H9 (cell line): ENCODE measurements at regions not wholly inside any gene's neighbourhood (a gene's known extent, or its start where the extent isn't known, plus 50 kb on each side); places are given as distances from the start of the nearest gene placed in this dataset.

Experiments used
- DNase-seq: peaks from one replicate; pipeline ENCODE4 v3.0.0-alpha.2; 2017
- H2AFZ ChIP-seq: one replicate; pipeline ENCODE4 v1.6.1; 2013; ENCODE audit warnings: mild to moderate bottlenecking, low read length, control low read depth, moderate library complexity
- H2AK5ac ChIP-seq: 2 replicates; pipeline ENCODE4 v1.6.1; 2013; ENCODE audit warnings: low read length, control low read depth, mixed read lengths; ENCODE audit not compliant: insufficient read length
- H2BK120ac ChIP-seq: one replicate; pipeline ENCODE4 v1.6.1; 2013; ENCODE audit warnings: low read depth, mild to moderate bottlenecking, low read length, control low read depth, inconsistent platforms; ENCODE audit not compliant: poor library complexity, severe bottlenecking
- H2BK12ac ChIP-seq: 2 replicates; pipeline ENCODE4 v1.6.1; 2013; ENCODE audit warnings: low read length, control low read depth, mixed read lengths, low read depth; ENCODE audit not compliant: insufficient read length
- H2BK15ac ChIP-seq: 2 replicates; pipeline ENCODE4 v1.6.1; 2013; ENCODE audit warnings: low read depth, low read length, control low read depth
- H2BK20ac ChIP-seq: one replicate; pipeline ENCODE4 v1.6.1; 2013; ENCODE audit warnings: low read depth, mild to moderate bottlenecking, low read length, control low read depth, inconsistent platforms; ENCODE audit not compliant: poor library complexity, severe bottlenecking
- H2BK5ac ChIP-seq: 2 replicates; pipeline ENCODE4 v1.6.1; 2013; ENCODE audit warnings: low read length, control low read depth, mixed read lengths; ENCODE audit not compliant: insufficient read length
- H3K14ac ChIP-seq: 2 replicates; pipeline ENCODE4 v1.6.1; 2013; ENCODE audit warnings: low read length, control low read depth; ENCODE audit not compliant: insufficient read depth
- H3K18ac ChIP-seq: 2 replicates; pipeline ENCODE4 v1.6.1; 2013; ENCODE audit warnings: low read depth, mild to moderate bottlenecking, mixed read lengths, low read length, control low read depth; ENCODE audit not compliant: insufficient read length
- H3K23ac ChIP-seq: 2 replicates; pipeline ENCODE4 v1.6.1; 2013; ENCODE audit warnings: low read length, control low read depth, mixed read lengths, low read depth; ENCODE audit not compliant: insufficient read length
- H3K23me2 ChIP-seq: 2 replicates; pipeline ENCODE4 v1.6.1; 2013; ENCODE audit warnings: low read depth, mild to moderate bottlenecking, mixed read lengths, low read length, control low read depth; ENCODE audit not compliant: insufficient read length, poor library complexity, severe bottlenecking
- H3K27ac ChIP-seq: 2 replicates; pipeline ENCODE4 v1.5.1; 2013; ENCODE audit warnings: low read length, control low read depth, mixed read lengths, low read depth; ENCODE audit not compliant: insufficient read length
- H3K27me3 ChIP-seq: 2 replicates; pipeline ENCODE4 v1.6.1; 2013; ENCODE audit warnings: low read length, control low read depth, inconsistent platforms; ENCODE audit not compliant: insufficient read depth
- H3K4ac ChIP-seq: 2 replicates; pipeline ENCODE4 v1.6.1; 2013; ENCODE audit warnings: low read depth, mild to moderate bottlenecking, control low read depth, inconsistent platforms, low read length, moderate library complexity
- H3K4me1 ChIP-seq: 2 replicates; pipeline ENCODE4 v1.6.1; 2013; ENCODE audit warnings: low read length, control low read depth, inconsistent platforms; ENCODE audit not compliant: insufficient read depth
- H3K4me2 ChIP-seq: 2 replicates; pipeline ENCODE4 v1.6.1; 2013; ENCODE audit warnings: low read length, control low read depth, mixed read lengths; ENCODE audit not compliant: insufficient read length, insufficient read depth
- H3K56ac ChIP-seq: 2 replicates; pipeline ENCODE4 v1.6.1; 2013; ENCODE audit warnings: low read depth, mild to moderate bottlenecking, mixed read lengths, low read length, control low read depth; ENCODE audit not compliant: insufficient read length
- H3K79me1 ChIP-seq: 2 replicates; pipeline ENCODE4 v1.6.1; 2013; ENCODE audit warnings: low read depth, mild to moderate bottlenecking, moderate library complexity, low read length, control low read depth, inconsistent platforms; ENCODE audit not compliant: insufficient read depth, poor library complexity, severe bottlenecking
- H3K79me2 ChIP-seq: 2 replicates; pipeline ENCODE4 v1.6.1; 2013; ENCODE audit warnings: low read length, control low read depth, inconsistent platforms; ENCODE audit not compliant: insufficient read depth
- H3K9ac ChIP-seq: 2 replicates; pipeline ENCODE4 v1.6.1; 2013; ENCODE audit warnings: low read length, control low read depth, mixed read lengths; ENCODE audit not compliant: insufficient read length; ENCODE audit errors: extremely low read depth
- H3K9me3 ChIP-seq: one replicate; pipeline ENCODE4 v1.6.1; 2013; ENCODE audit warnings: low read depth, low read length, inconsistent platforms; ENCODE audit not compliant: control insufficient read depth
- H3T11ph ChIP-seq: one replicate; pipeline ENCODE4 v1.6.1; 2013; ENCODE audit warnings: mild to moderate bottlenecking, low read length, control low read depth, inconsistent platforms
- H4K20me1 ChIP-seq: one replicate; pipeline ENCODE4 v1.6.1; 2013; ENCODE audit not compliant: control insufficient read depth, insufficient read length, insufficient read depth
- H4K5ac ChIP-seq: 2 replicates; pipeline ENCODE4 v1.6.1; 2013; ENCODE audit warnings: low read depth, mild to moderate bottlenecking, mixed read lengths, low read length, control low read depth; ENCODE audit not compliant: insufficient read length
- H4K8ac ChIP-seq: replicated peaks from 2 replicates; pipeline ENCODE4 v1.6.1; 2013; ENCODE audit warnings: low read length, control low read depth, mixed read lengths, low read depth; ENCODE audit not compliant: insufficient read length
- H4K91ac ChIP-seq: 2 replicates; pipeline ENCODE4 v1.6.1; 2013; ENCODE audit warnings: low read depth, mild to moderate bottlenecking, moderate library complexity, mixed read lengths, low read length, control low read depth; ENCODE audit not compliant: insufficient read length
- H3K27ac Mint-ChIP-seq, 3 experiments: 2 replicates in 2 of 3; 3 replicates in 1 of 3; pipeline ENCODE4 v1.8.0; 2020 to 2021; ENCODE audit warnings: mixed read lengths in 3 of 3, mild to moderate bottlenecking in 1 of 3, moderate library complexity in 1 of 3
- H3K27me3 Mint-ChIP-seq: 2 replicates; pipeline ENCODE4 v1.8.0; 2021; ENCODE audit warnings: low read depth, mild to moderate bottlenecking, moderate library complexity, mixed read lengths
- H3K36me3 Mint-ChIP-seq, 3 experiments: 2 replicates in 2 of 3; 3 replicates in 1 of 3; pipeline ENCODE4 v1.8.0; 2020 to 2021; ENCODE audit warnings: low read depth in 3 of 3, mixed read lengths in 3 of 3; ENCODE audit not compliant: insufficient read depth in 1 of 3
- H3K4me1 Mint-ChIP-seq, 2 experiments: 2 replicates each; pipeline ENCODE4 v1.8.0; 2020; ENCODE audit warnings: mixed read lengths in 2 of 2
- H3K4me3 Mint-ChIP-seq, 2 experiments: 2 replicates in 1 of 2; 3 replicates in 1 of 2; pipeline ENCODE4 v1.8.0; 2020 to 2021; ENCODE audit warnings: mild to moderate bottlenecking in 2 of 2, mixed read lengths in 2 of 2, moderate library complexity in 1 of 2
- H3K9me3 Mint-ChIP-seq, 2 experiments: 2 replicates in 1 of 2; 3 replicates in 1 of 2; pipeline ENCODE4 v1.8.0; 2020; ENCODE audit warnings: mild to moderate bottlenecking in 2 of 2, mixed read lengths in 2 of 2, moderate library complexity in 1 of 2
- WGBS: extraction: QIAGEN DNeasy Blood & Tissue Kit; methylation state at CpG from one replicate; pipeline ENCODE4 v1.1.7; 2013; ENCODE audit warnings: missing lambda C conversion rate, low lambda C conversion rate, mixed read lengths; ENCODE audit not compliant: insufficient read length; ENCODE audit errors: extremely low coverage; 5-methylcytosine and 5-hydroxymethylcytosine counted together
- TF ChIP-seq, protein P1 (sequence below): fragments of 200-600 bp; sonication (generic); conservative IDR thresholded peaks from 3 replicates; pipeline ENCODE4 v1.8.0; 2021; ENCODE audit warnings: antibody characterized with exemption, mild to moderate bottlenecking

DNA sequence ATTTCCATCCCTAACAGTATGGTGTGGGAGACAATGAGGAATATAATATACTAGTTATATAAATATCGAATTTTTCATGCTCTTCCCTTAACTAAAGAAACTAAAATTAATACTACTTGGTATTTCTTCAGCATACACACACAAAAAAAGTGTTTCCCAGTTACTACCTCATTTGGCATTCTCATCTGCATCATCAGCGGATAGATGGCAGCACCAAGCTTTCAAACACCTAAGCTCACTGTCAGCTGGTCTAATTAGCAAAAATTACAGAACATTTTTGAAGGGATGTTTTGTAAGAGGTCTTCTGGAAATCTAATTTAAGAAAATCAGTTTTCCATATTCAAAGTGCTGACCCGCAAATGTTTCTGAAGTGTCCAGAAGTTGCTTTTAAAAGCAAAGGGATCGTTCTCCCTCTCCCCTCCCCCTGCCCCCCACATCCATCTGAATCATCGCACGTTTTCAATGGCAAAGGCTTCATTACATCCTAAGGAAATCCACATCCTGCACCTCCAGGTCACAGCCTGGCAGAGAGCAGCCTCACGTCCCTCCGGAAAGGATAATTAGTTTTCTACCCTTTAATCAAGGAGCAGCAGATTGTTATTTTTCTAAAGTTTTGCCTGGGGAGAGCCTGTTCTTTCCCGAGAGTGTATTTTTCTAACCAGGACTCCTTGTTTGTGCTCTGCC, 86.1 kb upstream of the SPATA12 start:
- no peaks in the 10 kb centered on the region for H3K79me1 ChIP-seq
- no peak overlapping the region for H2AK5ac ChIP-seq
- no peaks in the 10 kb centered on the region for H4K20me1 ChIP-seq
- no peak overlapping the region for H4K91ac ChIP-seq
- H3K18ac ChIP-seq: no peak overlapping the region
- H2BK12ac ChIP-seq: no peak overlapping the region
- no CpG with 5 or more reads among the region's 9 CpGs for WGBS
- no peak overlapping the region for H3K4me2 ChIP-seq
- H3K79me2 ChIP-seq: no peaks in the 10 kb centered on the region
- no peaks in the 10 kb centered on the region; the same call in 1 of the 2 replicates for H3K27me3 Mint-ChIP-seq
- peaks cover 0 to 2% (median 0%) of the 10 kb centered on the region in 3 experiments; a peak in 2 of 7 replicates for H3K36me3 Mint-ChIP-seq
- no peaks in the 10 kb centered on the region for H3K23me2 ChIP-seq
- no peak overlapping the region for H3K9ac ChIP-seq
- H2BK15ac ChIP-seq: no peak overlapping the region
- H3K4me1 ChIP-seq: no peaks in the 10 kb centered on the region
- H2BK20ac ChIP-seq: no peak overlapping the region
- no peak overlapping the region for H3K4ac ChIP-seq
- H3T11ph ChIP-seq: no peak overlapping the region
- H2AFZ ChIP-seq: no peak overlapping the region
- TF ChIP-seq, protein P1, sequence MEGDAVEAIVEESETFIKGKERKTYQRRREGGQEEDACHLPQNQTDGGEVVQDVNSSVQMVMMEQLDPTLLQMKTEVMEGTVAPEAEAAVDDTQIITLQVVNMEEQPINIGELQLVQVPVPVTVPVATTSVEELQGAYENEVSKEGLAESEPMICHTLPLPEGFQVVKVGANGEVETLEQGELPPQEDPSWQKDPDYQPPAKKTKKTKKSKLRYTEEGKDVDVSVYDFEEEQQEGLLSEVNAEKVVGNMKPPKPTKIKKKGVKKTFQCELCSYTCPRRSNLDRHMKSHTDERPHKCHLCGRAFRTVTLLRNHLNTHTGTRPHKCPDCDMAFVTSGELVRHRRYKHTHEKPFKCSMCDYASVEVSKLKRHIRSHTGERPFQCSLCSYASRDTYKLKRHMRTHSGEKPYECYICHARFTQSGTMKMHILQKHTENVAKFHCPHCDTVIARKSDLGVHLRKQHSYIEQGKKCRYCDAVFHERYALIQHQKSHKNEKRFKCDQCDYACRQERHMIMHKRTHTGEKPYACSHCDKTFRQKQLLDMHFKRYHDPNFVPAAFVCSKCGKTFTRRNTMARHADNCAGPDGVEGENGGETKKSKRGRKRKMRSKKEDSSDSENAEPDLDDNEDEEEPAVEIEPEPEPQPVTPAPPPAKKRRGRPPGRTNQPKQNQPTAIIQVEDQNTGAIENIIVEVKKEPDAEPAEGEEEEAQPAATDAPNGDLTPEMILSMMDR: no peak
- H3K56ac ChIP-seq: no peak overlapping the region
- no peak overlapping the region for H2BK5ac ChIP-seq
- H3K27ac ChIP-seq: no peak overlapping the region
- no peak overlapping the region for H3K23ac ChIP-seq
- no peak for DNase-seq
- H3K9me3 Mint-ChIP-seq: no peaks in the 10 kb centered on the region
- no peaks in the 10 kb centered on the region for H3K27me3 ChIP-seq
- no peaks in the 10 kb centered on the region for H3K9me3 ChIP-seq
- no peak overlapping the region for H3K4me3 Mint-ChIP-seq
- H3K14ac ChIP-seq: no peak overlapping the region
- peaks cover 6 to 7% of the 10 kb centered on the region in 2 experiments for H3K4me1 Mint-ChIP-seq
- no peak overlapping the region for H4K5ac ChIP-seq
- peak overlapping the region in 1 of 3 experiments; percentile 40; a peak in 1 of 7 replicates for H3K27ac Mint-ChIP-seq
- H4K8ac ChIP-seq: no peak overlapping the region
- no peak overlapping the region for H2BK120ac ChIP-seq
